Caki2 (cell line): ENCODE measurements at regions not wholly inside any gene's neighbourhood (a gene's known extent, or its start where the extent isn't known, plus 50 kb on each side); places are given as distances from the start of the nearest gene placed in this dataset.

Source experiments
- DNase-seq: peaks from one replicate; pipeline ENCODE4 v3.0.0-alpha.2; 2015; ENCODE audit warnings: low read depth
- in situ Hi-C: cut with HindIII; loops from 2 replicates; pipeline ENCODE4 v1.10.0; 2016; ENCODE audit warnings: low sequenced_read_pairs, low pct_unique_long_range_greater_than_20kb, mixed read lengths

- in situ Hi-C loops = no loop called here
- DNase-seq = no peak
These were observed 384.4 kb upstream of the IRAK1BP1 start for GRCh38 chr6:78482801-78483552.

DNA sequence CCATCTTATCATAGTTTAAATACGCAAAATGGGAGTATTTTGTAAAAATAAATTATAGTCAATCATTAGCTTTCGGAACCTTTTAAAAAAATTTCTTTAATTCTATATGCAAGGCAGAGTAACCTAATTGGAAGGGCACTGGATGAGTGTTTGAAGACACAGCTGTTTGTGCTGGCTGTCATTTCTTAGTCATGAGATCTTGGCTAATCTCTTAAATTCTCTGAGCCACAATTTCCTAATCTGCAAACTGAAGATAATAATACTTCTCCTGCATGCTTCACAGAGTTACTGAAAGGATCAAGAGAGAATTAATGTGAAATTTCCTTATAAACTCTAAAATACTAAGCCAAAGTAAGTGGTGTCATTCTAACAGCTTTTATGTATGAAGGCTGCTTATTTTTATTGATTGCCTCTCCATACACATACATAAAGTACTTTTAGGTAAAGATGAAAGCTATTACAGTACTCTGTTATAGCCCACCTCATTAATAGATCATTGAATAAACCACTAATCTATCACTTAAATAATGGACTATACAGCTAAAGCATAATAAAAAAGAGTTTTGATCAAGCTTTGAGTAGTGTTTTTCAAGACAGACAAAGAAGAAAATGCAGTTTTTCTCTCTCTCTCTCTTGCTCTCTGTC is 383.7 kb upstream of the IRAK1BP1 start:
- in situ Hi-C loops = no loop called here
- DNase-seq = no peak

DNA sequence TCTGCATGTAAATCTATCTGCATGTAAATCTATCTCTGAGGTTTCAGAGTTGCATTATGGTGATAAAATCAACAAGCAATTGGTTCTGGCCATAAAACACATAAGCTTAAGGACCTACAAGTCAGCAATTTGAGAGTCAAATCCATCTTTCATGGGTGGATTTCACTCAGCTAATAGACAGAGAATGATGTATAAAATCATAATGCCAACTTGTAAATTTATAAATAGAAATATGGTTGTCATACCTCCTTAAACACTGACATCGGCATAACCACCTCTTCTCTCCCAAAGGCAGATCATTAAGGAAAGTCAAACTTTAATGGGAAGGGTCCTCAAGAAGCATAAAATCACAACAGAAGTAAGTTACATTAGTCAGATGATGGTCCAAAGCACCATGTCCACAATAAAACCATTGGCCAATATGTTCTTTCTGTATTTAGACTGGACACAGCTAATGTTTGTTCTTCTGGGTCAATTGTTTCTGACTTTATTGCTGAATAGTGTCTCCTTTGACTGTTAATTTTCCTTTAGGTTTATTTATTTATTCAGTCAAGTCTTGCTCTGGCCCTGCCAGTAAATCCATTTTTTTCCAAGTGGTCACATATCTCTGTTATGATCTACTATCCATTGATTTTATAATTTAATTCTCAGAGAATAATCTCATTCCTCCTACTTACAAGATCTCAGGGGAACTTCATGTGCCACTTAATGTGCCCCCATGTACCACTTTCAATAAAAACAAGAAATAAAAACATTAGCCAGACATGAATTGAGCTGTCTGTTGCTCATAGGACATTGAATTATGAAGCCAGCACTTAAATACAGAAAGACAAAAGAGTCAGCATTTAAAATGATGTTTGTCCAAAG is 382.9 kb upstream of the IRAK1BP1 start:
- in situ Hi-C loops = no loop called here
- no peak for DNase-seq

DNA sequence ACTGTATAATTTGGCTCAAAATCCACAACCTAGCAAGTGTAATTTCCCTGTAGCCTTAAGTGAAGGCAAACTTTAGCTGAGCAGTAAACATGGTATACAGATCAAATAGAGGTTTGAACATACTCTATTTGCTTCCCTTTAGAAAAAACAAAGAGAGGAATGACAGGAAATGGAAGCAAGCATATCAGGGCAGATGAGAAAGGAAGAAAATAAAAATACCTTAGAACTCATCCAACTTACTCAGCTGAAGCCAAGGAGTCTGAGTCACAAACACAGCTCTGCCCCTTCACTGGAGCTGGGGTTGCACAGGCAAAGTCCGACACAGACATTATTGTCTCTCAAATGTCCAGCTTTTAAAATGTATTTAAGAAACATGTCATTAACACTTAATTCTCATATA is 379.9 kb upstream of the IRAK1BP1 start:
- in situ Hi-C loops = no loop called here
- DNase-seq = peak; percentile 12

DNA sequence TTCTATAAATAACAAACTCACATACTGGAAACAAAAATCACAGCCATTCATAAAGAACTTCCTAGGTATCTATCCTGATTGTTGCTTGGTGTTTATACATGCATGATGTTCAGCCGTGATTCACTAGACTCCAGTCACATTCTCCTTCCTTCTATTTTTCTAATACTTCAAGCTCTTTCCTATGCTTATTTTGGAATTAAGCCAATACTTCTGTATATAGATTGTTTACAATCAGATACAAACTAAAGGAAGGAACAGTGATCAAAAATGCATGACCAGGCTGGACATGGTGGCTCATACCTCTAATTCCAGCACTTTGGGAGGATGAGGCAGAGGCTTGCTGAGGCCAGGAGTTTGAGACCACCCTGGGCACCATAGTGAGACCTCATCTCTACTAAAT is 377.5 kb upstream of the IRAK1BP1 start:
- in situ Hi-C loops = no loop called here
- DNase-seq = peak; percentile 51

- peak; percentile 6 for DNase-seq
- in situ Hi-C loops = no loop called here
These were observed 374.9 kb upstream of the IRAK1BP1 start for GRCh38 chr6:78492351-78493017.

- in situ Hi-C loops = no loop called here
- DNase-seq = no peak
These were observed 366.9 kb upstream of the IRAK1BP1 start for GRCh38 chr6:78500299-78501089.

DNA sequence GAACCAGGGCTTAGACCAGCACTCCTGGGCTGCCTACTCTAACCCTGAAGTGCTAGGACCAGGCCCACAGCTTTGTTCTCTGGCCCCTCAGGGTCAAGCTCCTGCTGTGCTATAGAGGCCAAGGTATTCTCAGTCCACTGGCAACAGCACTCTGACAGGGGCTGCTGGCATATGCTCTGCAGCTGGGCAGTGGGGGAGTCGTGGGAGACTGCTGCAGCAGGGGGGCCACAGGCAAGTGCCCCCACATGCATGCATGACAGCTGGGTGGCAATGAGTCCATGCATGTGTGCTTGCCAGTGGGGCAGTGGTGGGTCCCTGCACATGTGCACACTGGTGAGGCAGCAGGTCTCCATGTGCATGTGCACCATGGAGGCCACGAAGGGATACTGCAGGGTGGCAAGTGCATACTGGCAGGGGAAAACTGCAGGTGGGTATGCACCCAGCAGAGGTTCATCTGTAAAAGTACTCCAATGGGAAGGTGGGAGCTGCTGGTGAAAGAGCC is 364.9 kb upstream of the IRAK1BP1 start:
- in situ Hi-C loops = no loop called here

DNA sequence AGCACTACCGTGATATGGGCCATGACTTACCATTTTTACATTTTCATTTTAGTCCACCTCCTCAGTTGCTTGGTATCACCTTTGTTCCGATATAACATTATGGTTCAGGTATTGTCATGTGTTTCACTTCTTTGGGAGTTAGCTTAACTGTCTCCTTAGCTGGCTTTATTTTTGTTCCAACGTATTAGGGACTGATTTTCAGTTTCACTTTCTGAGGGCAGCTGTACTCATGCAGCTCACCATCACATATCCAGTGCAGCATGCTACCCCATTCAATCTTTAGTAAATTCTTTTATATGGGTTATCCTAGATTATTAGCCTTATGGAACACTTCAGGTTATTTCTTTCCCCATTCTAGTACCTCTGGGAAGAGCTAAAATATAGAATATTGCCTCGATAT is 362.2 kb upstream of the IRAK1BP1 start:
- DNase-seq = no peak
- in situ Hi-C loops = no loop called here

More for the DNA sequence above, 364.9 kb upstream of the IRAK1BP1 start:
- no peak for DNase-seq

- in situ Hi-C loops = no loop called here
- DNase-seq = no peak
These were observed 356.3 kb upstream of the IRAK1BP1 start for GRCh38 chr6:78511009-78511408.

GRCh38 chr6:78513856-78514255 is 353.5 kb upstream of the IRAK1BP1 start:
- no peak for DNase-seq
- in situ Hi-C loops = no loop called here

GRCh38 chr6:78515271-78515670 is 352.1 kb upstream of the IRAK1BP1 start:
- in situ Hi-C loops = no loop called here

GRCh38 chr6:78517399-78517798 is 350.0 kb upstream of the IRAK1BP1 start:
- in situ Hi-C loops = no loop called here
- DNase-seq = no peak

More at GRCh38 chr6:78515271-78515670, 352.1 kb upstream of the IRAK1BP1 start:
- DNase-seq = no peak

DNA sequence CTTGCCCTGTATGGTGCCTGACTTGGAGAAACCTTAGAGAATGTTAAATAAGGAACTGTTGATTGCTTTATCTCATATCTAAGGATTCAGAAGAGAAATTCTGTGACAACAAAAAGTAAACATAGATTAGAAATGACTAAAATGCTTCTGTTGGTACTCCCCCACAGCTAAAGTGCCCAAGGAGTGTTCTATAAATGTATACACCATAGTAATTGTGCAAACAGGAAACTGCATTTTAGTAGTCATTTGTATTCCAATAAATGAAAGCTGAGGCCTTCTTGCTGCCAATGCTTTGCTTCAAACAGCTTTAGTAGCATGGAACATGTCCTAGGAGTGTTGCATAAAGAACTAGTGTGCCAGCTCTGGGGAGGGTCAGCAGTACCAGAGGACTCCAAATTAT is 343.7 kb upstream of the IRAK1BP1 start:
- DNase-seq = no peak
- in situ Hi-C loops = no loop called here

DNA sequence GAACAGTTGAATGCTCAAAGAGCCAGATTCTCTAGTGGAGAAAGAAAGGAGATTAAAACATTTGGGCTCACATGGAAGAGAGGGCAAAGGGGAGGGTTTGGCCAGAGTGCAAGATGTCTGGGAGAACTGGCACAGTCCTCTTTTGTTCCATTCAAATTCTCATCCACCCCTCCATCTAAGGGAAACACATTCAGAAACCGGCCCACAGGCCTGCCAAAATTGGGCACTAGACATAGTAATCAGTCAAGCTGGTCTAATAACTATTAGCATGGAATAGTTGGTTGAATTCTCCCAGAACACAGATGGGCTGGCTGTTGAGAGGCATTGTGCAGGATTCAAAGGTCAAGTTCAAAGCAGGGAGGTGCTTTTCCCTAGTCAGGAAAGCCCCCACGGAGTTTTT is 341.4 kb upstream of the IRAK1BP1 start:
- no peak for DNase-seq
- in situ Hi-C loops = no loop called here

DNA sequence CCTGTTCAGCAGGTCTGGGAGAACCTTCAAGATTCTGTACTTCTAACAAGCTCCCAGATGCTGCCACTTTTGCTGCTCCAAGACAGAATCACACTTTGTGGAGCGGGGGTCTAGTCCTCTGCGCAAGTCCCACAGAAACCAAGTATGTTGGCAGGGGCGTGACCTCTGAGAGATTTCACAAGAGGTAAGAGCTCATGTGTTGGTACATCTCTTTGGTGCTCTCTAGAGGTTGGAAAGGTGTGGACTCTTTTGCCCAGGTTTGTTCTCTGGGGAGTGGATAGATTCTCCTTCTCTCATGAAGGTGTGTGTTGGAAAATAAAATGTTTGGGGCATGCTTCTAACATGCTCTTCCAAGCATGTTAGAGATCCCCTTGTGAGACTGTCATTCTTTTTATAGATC is 340.9 kb upstream of the IRAK1BP1 start:
- in situ Hi-C loops = no loop called here

GRCh38 chr6:78528926-78529325 is 338.4 kb upstream of the IRAK1BP1 start:
- in situ Hi-C loops = no loop called here
- DNase-seq = no peak

More for the DNA sequence above, 340.9 kb upstream of the IRAK1BP1 start:
- no peak for DNase-seq

- no peak for DNase-seq
- in situ Hi-C loops = no loop called here
These were observed 337.1 kb upstream of the IRAK1BP1 start for GRCh38 chr6:78530208-78530607.
